GM19468 (cell line): ENCODE measurements at regions not wholly inside any gene's neighbourhood (a gene's known extent, or its start where the extent isn't known, plus 50 kb on each side); places are given as distances from the start of the nearest gene placed in this dataset.
"Not testable (repeated sequence)": the region's sequence is repeated elsewhere in the genome, so short reads cannot be mapped to it uniquely, and the experiment has no call there.

Experiments used
- ATAC-seq: cut with Tn5 transposase; IDR thresholded peaks from one replicate; pipeline ENCODE4 v1.9.1; 2021; ENCODE audit warnings: mild to moderate bottlenecking, moderate library complexity, moderate number of reproducible peaks; ENCODE audit not compliant: unreplicated experiment; ENCODE audit errors: extremely low read depth

DNA sequence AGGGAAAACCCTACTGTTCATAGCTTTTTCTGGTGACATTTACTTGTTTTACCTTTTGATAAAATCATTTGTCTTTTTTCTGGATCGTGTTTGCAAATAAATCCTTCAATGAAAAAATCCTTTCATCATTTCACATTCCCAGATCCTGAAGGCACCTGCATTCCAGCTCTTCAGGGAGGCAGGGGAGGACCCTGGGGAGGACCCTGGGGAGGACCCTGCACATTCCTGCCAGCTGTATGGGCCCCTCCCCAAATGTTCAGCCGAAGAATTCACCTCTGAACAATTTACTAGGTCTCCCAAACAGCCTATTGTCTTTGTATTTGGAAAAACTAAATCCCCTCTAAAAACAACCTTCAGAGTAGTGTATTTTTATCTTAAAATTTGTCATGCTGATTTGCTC, 558.4 kb upstream of the ID2 start:
- no peak for ATAC-seq

DNA sequence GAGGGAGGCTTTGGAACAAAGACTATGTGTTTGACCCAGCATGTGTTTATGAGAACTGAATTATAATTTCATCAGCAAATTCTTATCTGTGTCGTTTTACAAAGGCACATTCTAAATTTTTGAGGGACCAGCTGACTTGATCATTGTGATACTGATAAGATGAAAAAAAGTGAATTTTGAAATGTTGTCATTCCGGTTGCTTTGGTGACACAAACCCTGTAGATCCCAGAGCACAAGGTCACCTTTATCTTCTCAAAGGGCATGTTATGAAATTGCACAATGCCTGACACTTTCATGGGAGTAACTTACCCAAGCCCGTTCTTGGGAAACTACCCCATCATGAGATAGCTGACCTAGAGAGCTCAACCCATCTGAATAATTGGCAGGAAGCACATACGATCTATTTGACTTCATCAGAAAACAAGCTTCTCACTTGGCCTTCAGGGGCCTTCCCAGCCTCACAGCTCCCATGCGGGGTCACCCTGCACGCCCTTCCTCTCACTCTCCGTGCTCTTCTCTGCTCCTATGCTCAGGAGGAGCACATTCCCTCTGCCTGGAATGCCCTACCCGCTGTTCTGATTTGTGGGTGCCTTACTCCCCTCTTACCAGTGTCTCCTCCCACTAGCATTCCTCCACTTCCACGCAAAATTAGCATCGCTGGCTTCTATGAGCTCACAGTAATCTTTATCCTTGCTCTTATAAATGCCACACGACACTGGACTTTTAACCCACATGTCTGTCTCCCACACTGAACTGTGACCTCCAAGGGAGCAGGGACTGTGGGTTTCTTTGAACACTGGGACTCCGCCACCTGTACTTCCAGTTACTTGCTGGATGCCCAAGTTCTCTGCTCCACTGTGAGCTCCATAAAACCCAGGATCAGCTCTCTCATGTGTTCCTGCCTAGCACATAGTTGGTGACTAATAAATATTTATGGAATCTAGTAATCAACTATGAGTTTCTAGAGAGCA, 555.8 kb upstream of the ID2 start:
- no peak for ATAC-seq

DNA sequence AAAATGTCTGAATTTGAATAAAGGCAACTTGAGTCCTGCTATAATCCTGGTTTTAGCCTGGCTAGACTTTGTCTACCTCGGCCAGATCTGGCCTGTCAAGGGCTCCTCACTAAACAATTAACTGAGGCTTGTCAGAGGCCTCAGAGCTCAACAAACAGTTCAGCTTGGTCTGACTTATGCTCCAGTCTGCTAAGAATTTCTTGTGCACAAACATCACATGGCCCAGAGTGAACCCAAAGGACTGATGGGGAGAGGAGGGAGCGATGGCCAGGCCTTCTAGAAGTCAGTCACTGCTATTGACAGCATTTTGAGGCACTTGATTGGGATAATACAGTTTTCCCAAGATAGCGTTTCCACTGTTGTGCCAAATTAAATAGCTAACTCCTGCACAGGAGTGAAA, 555.1 kb upstream of the ID2 start:
- no peak for ATAC-seq

DNA sequence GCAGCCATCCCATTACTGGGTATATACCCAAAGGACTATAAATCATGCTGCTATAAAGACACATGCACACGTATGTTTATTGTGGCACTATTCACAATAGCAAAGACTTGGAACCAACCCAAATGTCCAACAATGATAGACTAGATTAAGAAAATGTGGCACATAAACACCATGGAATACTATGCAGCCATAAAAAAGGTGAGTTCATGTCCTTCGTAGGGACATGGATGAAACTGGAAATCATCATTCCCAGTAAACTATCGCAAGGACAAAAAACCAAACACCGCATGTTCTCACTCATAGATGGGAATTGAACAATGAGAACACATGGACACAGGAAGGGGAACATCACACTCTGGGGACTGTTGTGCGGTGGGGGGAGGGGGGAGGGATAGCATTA, 550.4 kb upstream of the ID2 start:
- ATAC-seq: not testable (repeated sequence)

DNA sequence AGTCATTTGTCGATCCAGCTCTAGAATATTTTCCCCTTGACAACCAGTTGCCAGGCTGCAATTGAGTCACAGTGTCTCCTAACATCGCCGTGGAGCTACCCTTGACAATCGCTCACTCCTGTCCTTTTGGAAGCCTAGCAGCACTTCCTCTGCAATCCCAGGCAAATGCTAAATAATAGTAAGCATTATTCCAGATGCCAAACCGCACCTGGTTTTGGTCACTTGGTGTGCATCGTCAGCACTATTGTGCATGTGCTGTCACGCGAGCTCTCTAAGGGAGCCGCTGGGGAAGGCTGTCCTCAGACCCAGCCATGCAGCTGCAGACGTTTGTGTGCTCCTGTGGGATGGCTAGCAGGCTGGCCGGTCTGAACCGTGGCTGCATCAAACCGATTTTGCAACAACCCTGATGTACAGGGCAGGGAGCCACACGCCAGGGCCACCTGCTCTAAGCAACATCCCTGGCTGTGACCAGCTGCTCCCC, 549.5 kb upstream of the ID2 start:
- no peak for ATAC-seq

DNA sequence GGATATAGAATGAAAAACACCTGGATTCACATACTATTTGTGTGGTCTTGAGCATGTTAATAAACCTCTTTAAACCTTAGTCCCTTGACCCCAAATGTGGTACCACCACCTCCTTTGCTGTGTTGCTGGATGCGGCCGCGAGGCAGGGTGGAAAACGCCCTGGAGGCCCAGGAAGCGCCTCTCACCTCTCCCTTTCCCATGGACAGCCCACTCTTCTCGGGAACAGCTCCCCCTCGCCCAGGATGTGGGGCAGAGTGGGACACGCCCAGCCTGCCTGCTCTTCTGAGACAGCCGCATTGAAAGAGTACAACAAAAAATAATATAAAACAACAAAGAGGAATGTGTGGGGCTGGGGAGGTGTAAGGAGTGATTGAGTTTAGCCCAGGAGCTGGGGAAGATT, 549.0 kb upstream of the ID2 start:
- ATAC-seq: no peak

- no peak for ATAC-seq
These were observed 548.5 kb upstream of the ID2 start for GRCh38 chr2:8133363-8133762.

- no peak for ATAC-seq
These were observed 547.9 kb upstream of the ID2 start for GRCh38 chr2:8133913-8134472.

GRCh38 chr2:8134473-8134932, 547.4 kb upstream of the ID2 start:
- ATAC-seq: no peak

DNA sequence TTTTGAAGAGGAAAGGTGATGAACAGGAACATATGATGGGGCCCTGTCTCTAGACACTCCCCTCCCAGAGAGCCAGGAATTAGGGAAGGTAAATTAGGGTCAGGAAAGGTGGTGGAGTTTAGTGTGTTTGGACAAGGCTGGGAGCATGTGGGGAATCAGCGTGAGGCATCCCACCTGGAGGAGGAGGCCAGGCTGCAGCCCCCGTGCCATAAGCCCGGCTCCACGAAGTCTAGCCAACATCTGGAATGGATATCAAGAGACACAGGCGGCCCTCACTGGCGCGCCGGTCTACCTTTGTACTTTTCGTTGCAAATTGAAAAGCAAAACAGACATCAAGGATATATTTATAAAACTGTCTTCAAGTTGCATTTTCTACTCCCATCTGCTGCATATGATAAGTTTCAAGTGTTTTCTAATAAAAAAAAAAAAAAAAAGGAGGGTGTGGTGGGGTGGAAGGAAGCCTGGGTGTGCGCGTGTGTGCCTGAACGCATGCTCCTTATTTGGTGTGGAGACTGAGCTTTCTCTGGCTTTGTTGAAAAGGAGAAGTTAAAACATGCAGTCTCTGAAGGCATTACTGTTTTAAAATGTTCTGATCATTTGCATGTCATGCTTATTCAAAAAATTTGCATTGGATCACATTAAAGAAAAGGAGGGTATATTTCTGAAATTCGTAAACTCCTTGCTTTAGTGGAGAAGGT, 546.7 kb upstream of the ID2 start:
- ATAC-seq: no peak

DNA sequence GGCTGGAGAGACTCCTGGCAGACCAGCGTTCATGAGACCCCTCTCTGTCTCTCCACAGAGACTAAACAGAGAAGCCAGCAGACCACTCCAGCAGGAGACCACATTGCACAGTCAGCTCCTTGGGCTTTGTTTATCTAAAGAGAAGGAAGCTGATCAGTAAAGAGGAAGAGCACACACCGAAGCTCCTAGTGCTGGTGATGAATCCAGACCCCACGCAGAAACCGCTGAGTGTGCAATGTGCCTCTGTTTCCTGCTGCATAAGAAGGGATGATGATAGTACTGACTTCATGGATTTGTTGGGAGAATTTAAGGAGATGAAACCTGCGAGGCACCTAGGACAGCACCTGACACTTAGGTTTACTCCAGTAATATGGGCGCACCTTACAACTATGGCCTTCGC, 544.1 kb upstream of the ID2 start:
- ATAC-seq: no peak

- no peak for ATAC-seq
These were observed 543.3 kb upstream of the ID2 start for GRCh38 chr2:8138525-8138922.

DNA sequence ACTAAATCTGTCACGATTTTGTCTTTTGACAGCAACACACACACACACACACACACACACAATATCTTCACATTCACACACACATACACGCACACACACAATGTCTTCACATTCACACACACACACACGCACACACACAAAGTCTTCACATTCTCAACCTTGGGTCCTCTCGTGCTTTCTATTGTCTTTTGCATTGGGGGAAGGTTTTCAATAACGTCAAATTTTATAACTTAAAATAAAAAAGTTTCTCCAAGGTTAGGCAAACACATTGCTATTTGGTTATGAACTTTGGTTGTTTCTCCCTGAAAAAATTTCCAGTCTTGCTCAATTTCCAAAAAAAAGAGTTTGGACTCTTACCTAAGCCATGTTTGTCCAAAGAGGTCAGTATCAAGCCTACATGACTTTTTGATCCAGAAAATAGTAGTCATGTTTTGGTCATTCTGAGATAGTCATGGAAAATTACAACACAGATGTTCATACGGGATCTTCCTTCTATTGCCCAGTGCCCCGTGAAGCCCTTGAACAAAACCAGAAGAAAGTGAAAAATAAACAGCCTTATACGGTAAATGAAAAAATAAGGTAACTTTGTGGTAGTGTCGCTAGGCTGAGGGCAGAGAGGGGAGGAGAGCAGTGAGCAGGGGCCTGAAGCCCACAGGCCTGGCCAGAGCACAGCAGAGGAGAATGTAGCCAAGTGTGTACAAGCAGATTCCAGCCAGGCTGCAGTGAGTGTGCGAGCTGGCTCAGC, 542.8 kb upstream of the ID2 start:
- ATAC-seq: no peak

- no peak for ATAC-seq
These were observed 542.1 kb upstream of the ID2 start for GRCh38 chr2:8139668-8140200.

DNA sequence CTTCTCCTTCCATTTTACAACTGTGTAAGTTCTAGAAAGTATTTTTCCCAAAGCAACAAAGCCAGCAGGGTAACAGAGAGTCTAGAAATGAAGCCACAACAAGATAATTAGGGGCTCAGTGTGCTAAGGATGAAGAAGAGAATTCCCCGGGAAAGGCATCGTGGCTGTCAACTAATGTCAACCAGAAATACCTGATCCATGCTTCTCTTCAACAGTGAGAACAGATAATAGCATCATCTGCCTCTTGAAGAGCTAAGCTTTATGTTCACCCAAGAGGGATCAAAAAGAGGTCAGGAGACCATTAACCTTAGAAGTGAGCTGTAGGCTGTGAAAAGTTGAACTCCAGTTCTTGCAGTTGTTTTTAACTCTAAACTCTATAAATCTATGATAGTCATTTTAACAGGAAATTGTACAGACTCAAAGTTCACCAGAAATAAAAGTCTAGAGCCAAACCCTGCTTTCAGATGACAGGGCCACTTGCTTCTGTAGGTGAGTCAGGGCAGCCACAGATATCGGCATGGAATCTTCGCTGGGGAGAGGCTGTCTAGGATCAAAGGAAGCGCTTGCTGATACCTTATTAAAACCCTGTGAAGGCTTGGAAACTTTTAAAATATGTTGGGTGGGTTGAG, 540.7 kb upstream of the ID2 start:
- ATAC-seq: no peak

- ATAC-seq: no peak
These were observed 540.1 kb upstream of the ID2 start for GRCh38 chr2:8141780-8142179.

DNA sequence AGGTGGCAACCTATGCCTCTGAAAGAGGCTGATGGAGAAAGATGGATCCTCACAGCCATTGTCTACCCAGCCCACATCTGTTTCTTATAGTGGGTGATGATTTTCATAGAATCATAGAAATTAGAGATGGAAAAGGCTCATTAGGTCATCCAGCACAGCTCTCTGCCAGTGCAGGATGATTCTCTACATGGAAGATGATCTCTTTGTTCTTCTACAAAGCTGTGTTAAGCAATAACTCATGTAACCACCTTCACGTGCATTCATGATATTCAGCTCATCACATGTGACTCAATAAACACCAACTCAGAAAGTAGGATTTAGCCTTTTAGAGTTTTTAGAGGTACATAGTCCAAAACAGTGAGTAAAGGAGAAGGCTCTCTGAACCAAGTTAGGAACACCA, 539.4 kb upstream of the ID2 start:
- no peak for ATAC-seq

DNA sequence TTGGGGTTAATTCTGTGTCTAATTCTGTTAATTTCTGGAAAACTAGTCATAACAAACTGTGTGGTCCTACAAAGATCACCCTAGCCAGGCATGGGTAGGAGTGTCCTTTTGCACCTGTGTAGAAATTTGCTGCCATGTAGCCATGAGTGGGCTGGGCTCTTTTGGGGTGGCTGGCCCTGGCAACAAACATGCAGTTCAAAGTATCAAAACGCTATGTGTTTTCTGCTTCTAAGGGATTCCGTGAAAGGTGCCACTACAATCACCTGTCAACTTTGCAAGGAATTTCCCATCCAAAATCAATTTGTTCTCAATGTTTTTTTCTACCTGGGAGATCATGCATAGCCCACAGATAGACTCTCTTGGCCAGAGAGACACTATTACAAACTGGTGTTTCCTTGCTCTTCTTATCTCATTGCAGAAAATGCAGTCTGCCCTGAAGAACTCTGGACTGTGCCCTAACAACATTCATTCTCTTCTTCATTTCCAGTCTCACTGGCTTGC, 537.7 kb upstream of the ID2 start:
- no peak for ATAC-seq

DNA sequence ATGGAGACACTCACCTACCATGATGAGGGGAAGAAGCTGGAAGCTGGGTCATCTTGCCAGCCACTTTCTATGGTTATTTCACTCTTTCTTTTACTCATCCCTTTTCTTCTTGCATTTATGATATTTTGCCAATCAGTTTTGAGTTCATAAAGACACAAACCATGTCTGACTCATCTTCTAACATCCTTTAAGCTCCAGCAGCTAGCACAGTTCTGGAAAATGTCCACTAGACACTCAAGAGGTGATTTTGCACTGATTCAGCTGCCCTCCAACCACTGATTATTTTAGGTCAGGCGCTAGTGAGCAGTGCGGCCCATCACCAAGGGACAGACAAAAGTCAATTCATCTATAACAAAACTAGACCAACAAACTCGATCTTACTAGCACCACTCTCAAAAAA, 537.1 kb upstream of the ID2 start:
- no peak for ATAC-seq
